ENCODE measurements at regions not wholly inside any gene's neighbourhood (a gene's known extent, or its start where the extent isn't known, plus 50 kb on each side); places are given as distances from the start of the nearest gene placed in this dataset.

- intact Hi-C loops (cut with DNase I; ENCODE audit: low total_unique reads): no loop called here
- Histone ChIP-seq H3K9me3 (no peaks in the 10 kb centered on the region), H3K27me3 (replicated peaks in 1 of 7) (no peaks in the 10 kb centered on the region), H3K36me3 (peaks cover 0 to 92% (median 55%) of the 10 kb centered on the region in 6 donors), H3K4me1 (peaks cover 0 to 16% (median 11%) of the 10 kb centered on the region in 6 donors), H3K4me3 (peak overlapping the region in 2 of 8 donors; percentile 7 to 24), H3K27ac (peak overlapping the region in 2 of 8 donors; percentile 5 to 16)
- TF ChIP-seq POLR2AphosphoS5 (IDR thresholded peaks at IDR 0.05) (peak in 1 of 3 donors; percentile 39), CTCF (IDR thresholded peaks at IDR 0.05 in 8 of 11, conservative IDR thresholded peaks at IDR 0.05 in 3 of 11) (no peak)
- WGBS, 5 donors: 69 to 84% (median 72%) methylated on average over 16 to 23 of the region's 23 CpGs
- DNase-seq: no peak
These were observed 73.8 kb upstream of the MORC3 start for GRCh38 chr21:36246080-36246631.

DNA sequence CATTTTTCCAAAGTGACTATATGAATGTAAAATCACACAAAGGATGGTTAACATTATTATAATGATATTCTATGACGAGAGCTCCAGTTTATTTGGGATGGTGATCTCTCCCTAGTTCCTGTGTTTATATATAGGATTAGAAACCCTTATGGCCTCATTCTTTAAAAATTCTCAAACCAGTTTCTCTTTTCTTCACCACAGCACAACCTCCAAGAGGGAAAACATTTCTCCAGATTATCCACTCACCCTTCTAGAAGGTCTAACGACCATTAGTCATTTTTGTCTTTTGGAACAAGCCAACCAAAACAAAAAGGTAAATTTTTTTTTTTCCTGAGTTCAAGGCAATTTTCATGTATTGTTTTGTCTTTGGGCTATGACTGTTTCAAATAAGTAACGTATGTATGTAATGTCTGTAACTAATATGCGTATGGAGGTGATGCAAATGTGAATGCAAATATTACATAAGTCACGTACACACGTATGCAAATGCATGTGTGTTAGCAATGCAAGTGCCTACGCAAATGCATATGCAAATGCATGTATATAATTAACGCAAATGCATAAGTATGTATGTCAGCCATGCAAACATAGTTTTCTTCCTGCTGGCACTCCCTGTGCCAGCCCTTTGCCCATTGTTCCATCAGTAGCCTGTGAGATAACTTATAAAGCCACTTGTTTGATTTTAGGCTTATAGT lies 72.5 kb upstream of the MORC3 start:
- Histone ChIP-seq H3K27ac (no peak overlapping the region), H3K4me3 (no peak overlapping the region), H3K4me1 (peaks cover 0 to 5% (median 2%) of the 10 kb centered on the region in 6 donors), H3K36me3 (peaks cover 0 to 100% (median 66%) of the 10 kb centered on the region in 6 donors), H3K9me3 (no peaks in the 10 kb centered on the region), H3K27me3 (replicated peaks in 1 of 7) (no peaks in the 10 kb centered on the region)
- no peak for DNase-seq
- intact Hi-C loops (cut with DNase I; ENCODE audit: low total_unique reads): no loop called here
- WGBS, 5 donors: 84 to 92% (median 90%) methylated on average over 8 of the region's 8 CpGs
- TF ChIP-seq POLR2AphosphoS5 (IDR thresholded peaks at IDR 0.05) (no peak), CTCF (IDR thresholded peaks at IDR 0.05 in 8 of 11, conservative IDR thresholded peaks at IDR 0.05 in 3 of 11) (no peak), POLR2A (IDR thresholded peaks at IDR 0.05) (no peak)

DNA sequence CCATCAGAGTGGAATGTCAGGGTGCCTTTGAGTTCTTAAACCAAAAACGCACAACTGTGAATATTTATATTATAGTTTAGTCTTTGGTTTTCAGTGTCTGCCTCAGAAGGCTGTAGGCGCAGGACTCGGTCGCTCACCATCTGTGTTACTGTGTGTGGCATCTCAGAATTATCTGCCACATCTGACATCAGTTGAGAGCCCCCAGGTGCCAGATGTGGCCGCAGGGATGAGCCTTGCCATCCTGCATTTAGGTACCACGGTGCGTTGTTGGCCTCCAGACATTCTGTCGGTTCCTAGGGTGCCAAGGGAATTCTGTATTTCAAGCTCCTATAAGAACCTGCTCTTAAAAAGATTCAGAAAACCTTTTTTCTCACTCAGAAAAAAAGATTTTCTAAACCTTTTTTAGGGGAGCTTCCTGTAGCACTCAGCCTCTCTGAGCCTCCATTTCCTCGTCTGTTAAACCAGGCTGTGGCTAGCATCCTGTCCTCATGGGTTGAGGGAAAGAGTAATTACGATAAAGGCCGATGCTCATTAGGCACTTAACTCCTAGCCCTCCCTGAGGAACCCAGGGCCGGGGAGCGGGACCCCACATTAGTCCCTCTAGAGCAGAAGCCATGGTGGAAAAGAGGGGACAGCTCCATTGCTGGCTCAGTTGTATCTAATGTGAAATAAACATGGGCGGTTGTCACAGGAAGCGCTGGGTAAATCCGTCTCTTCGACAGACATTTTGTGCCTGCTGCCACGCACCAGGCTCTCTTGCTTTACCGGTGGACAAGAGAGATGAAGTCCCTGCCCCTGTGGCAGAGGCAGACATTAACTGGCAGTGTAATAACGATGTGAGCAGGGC lies 70.2 kb upstream of the MORC3 start:
- Histone ChIP-seq H3K27me3 (replicated peaks in 1 of 7) (no peaks in the 10 kb centered on the region), H3K4me3 (no peak overlapping the region), H3K9me3 (no peaks in the 10 kb centered on the region), H3K36me3 (peaks cover 0 to 100% (median 79%) of the 10 kb centered on the region in 6 donors), H3K4me1 (peaks cover 0 to 21% (median 10%) of the 10 kb centered on the region in 6 donors), H3K27ac (no peak overlapping the region)
- no peak for DNase-seq
- intact Hi-C loops (cut with DNase I; ENCODE audit: low total_unique reads): no loop called here
- 83 to 90% (median 89%) methylated on average over 20 of the region's 20 CpGs for WGBS, 5 donors
- TF ChIP-seq CTCF (IDR thresholded peaks at IDR 0.05 in 8 of 11, conservative IDR thresholded peaks at IDR 0.05 in 3 of 11): no peak
- no peak for TF ChIP-seq POLR2AphosphoS5 (IDR thresholded peaks at IDR 0.05)
- TF ChIP-seq POLR2A (IDR thresholded peaks at IDR 0.05): no peak

All from spleen (tissue), 11 donors.